Fibroblast of pulmonary artery (primary cell): ENCODE measurements at regions not wholly inside any gene's neighbourhood (a gene's known extent, or its start where the extent isn't known, plus 50 kb on each side); places are given as distances from the start of the nearest gene placed in this dataset.
A peak's percentile ranks its signal among the peaks of the same experiment; 100 is the strongest.

Experiments used
- DNase-seq: peaks from one replicate; pipeline ENCODE4 v3.0.0-alpha.2; 2010; ENCODE audit warnings: low read depth
- H3K4me3 ChIP-seq: replicated peaks from 2 replicates; pipeline ENCODE4 v1.5.1; 2011; ENCODE audit warnings: low read depth, mild to moderate bottlenecking, control low read depth, low read length, moderate library complexity
- CTCF ChIP-seq: IDR thresholded peaks from 2 replicates; pipeline ENCODE4 v1.5.1; 2011; ENCODE audit warnings: mild to moderate bottlenecking, control low read depth, low read length, inconsistent platforms; ENCODE audit errors: missing control alignments

GRCh38 chr7:136555933-136556332 lies 312.5 kb upstream of the CHRM2 start:
- no peak for DNase-seq
- no peak overlapping the region for H3K4me3 ChIP-seq
- TF ChIP-seq CTCF: no peak

GRCh38 chr7:136551618-136552017 lies 316.8 kb upstream of the CHRM2 start:
- TF ChIP-seq CTCF: no peak
- no peak overlapping the region for H3K4me3 ChIP-seq
- no peak for DNase-seq

DNA sequence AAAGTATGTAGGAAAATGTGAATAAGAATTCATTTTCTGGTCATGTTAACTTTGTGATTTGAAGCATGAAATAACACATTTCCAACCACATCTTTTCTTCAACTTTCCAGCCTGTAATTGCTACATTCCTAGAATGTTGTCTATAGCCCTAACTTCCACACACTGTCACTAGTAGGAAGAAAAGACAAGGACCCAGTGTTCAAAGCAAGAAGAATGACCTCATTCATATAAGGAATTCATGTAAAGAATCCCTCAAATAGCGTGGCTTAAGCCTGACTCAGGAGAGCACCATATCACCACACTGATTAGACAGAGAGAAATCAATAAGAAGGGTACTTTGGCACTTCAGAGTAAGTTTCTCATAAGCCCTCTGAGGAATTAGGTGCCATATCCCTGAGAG lies 318.7 kb upstream of the CHRM2 start:
- H3K4me3 ChIP-seq: no peak overlapping the region
- DNase-seq: no peak
- TF ChIP-seq CTCF: no peak

DNA sequence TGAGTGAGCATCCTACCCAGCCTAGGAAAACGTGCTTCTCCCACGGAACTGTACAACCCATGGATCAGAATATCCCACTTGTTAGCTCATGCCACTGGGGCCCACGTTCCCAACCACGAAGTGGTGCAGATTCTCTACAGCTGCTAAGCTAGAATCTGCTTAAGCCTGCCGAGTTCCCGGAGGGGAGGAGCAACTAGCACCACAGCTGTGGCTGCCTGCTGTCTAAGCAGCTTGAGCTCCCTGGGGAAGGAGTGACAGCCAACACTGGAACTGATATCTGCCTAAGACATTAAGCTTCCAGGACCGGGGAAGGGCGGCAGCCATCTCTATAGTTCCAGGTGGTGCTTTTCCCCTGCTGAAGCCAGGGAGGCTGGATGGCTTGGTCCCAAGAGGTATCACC lies 334.7 kb upstream of the CHRM2 start:
- no peak for TF ChIP-seq CTCF
- no peak for DNase-seq
- no peak overlapping the region for H3K4me3 ChIP-seq

DNA sequence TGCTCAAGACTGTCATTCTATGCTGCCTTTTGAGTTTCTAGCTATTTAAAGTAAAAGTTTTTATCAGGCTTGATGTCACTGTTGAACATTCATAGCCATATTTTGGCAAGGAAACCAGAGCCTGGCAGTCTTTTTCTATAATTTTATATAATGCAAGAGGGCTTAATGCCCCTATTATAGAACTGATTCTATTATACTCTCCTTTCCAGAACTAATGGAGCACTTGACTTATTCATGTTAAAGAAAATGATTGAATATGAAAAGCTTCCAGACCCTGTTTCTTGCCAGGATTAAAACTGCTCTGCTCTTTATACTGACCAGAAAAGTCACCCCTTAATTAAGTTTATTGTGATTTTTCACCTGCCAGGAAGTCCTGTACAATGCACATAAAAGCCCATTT lies 337.6 kb upstream of the CHRM2 start:
- no peak for TF ChIP-seq CTCF
- no peak for DNase-seq

DNA sequence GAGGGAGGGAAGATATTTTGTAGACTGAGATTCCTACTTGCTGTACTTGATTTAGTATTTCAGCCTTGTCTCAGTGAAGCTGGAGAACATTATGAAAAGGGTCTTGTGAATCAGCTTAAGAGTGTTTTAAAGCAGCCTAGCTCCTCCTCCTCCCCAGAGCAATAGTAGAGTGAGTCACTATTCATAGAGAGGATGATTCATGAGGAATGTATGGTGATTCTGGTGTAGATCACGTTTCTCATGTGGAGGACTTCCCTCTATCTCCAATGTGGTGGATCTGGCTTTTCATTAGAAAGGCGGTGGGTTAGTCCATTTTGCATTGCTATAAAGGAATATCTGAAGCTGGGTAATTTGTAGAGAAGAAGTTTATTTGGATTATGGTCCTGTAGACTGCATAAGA lies 340.1 kb upstream of the CHRM2 start:
- DNase-seq: peak; percentile 49
- no peak for TF ChIP-seq CTCF
- H3K4me3 ChIP-seq: no peak overlapping the region

More for the DNA sequence above, 337.6 kb upstream of the CHRM2 start:
- H3K4me3 ChIP-seq: no peak overlapping the region

GRCh38 chr7:136527554-136527953 lies 340.9 kb upstream of the CHRM2 start:
- H3K4me3 ChIP-seq: no peak overlapping the region
- DNase-seq: no peak
- no peak for TF ChIP-seq CTCF
